Lower leg skin (tissue), 3 donors: ENCODE measurements at regions not wholly inside any gene's neighbourhood (a gene's known extent, or its start where the extent isn't known, plus 50 kb on each side); places are given as distances from the start of the nearest gene placed in this dataset.

Experiments
- POLR2A ChIP-seq, 2 donors: fragments of 450-650 bp; IDR thresholded peaks; one replicate each; pipeline ENCODE4 v1.6.1; 2016 to 2017; ENCODE audit warnings: antibody characterized with exemption in 2 of 2, mild to moderate bottlenecking in 1 of 2, moderate library complexity in 1 of 2
- TF ChIP-seq, protein P1 (sequence below), 3 donors: fragments of 450-650 bp; IDR thresholded peaks; one replicate each; pipeline ENCODE4 v1.5.1; 2016; ENCODE audit warnings: antibody characterized with exemption in 3 of 3, mild to moderate bottlenecking in 3 of 3, moderate library complexity in 2 of 3

- TF ChIP-seq, protein P1, sequence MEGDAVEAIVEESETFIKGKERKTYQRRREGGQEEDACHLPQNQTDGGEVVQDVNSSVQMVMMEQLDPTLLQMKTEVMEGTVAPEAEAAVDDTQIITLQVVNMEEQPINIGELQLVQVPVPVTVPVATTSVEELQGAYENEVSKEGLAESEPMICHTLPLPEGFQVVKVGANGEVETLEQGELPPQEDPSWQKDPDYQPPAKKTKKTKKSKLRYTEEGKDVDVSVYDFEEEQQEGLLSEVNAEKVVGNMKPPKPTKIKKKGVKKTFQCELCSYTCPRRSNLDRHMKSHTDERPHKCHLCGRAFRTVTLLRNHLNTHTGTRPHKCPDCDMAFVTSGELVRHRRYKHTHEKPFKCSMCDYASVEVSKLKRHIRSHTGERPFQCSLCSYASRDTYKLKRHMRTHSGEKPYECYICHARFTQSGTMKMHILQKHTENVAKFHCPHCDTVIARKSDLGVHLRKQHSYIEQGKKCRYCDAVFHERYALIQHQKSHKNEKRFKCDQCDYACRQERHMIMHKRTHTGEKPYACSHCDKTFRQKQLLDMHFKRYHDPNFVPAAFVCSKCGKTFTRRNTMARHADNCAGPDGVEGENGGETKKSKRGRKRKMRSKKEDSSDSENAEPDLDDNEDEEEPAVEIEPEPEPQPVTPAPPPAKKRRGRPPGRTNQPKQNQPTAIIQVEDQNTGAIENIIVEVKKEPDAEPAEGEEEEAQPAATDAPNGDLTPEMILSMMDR (IDR thresholded peaks at IDR 0.05), result no peak
- no peak for TF ChIP-seq POLR2A (IDR thresholded peaks at IDR 0.05)
These were observed 827.4 kb downstream of the SI start for GRCh38 chr3:164250923-164251322.
